HL-60 (cell line): ENCODE measurements at regions not wholly inside any gene's neighbourhood (a gene's known extent, or its start where the extent isn't known, plus 50 kb on each side); places are given as distances from the start of the nearest gene placed in this dataset.

Experiments
- DNase-seq, 2 experiments: peaks; one replicate each; pipeline ENCODE4 v3.0.0-alpha.2; 2010 to 2020; ENCODE audit warnings: low read depth in 1 of 2, low spot score in 1 of 2
- H3K27ac ChIP-seq: fragments of 250-450 bp; sonication (Bioruptor Pico); replicated peaks from 2 replicates; pipeline ENCODE4 v1.5.1; 2020; ENCODE audit warnings: mild to moderate bottlenecking, moderate library complexity
- H3K27me3 ChIP-seq: fragments of 250-450 bp; sonication (Bioruptor Pico); 2 replicates; pipeline ENCODE4 v1.5.1; 2021; ENCODE audit warnings: mild to moderate bottlenecking, moderate library complexity; ENCODE audit not compliant: insufficient read depth, poor library complexity, severe bottlenecking
- H3K4me3 ChIP-seq: replicated peaks from 2 replicates; pipeline ENCODE4 v1.5.1; 2011; ENCODE audit warnings: mild to moderate bottlenecking, control low read depth, low read length; ENCODE audit not compliant: insufficient read depth
- GABPA ChIP-seq: IDR thresholded peaks from 2 replicates; pipeline ENCODE4 v1.6.1; 2012; ENCODE audit warnings: low read depth
- POLR2AphosphoS5 ChIP-seq: IDR thresholded peaks from 2 replicates; pipeline ENCODE4 v1.6.1; 2012; ENCODE audit warnings: low read depth
- SPI1 ChIP-seq: IDR thresholded peaks from 2 replicates; pipeline ENCODE4 v1.6.1; 2012; ENCODE audit warnings: low read depth, mild to moderate bottlenecking, borderline replicate concordance
- TF ChIP-seq, protein P1 (sequence below): IDR thresholded peaks from one replicate; pipeline ENCODE4 v1.5.1; 2011; ENCODE audit warnings: low read length, control low read depth, inconsistent platforms; ENCODE audit not compliant: insufficient read depth
- TF ChIP-seq, protein P2 (sequence below): IDR thresholded peaks from 2 replicates; pipeline ENCODE4 v1.6.1; 2012; ENCODE audit warnings: low read depth; ENCODE audit not compliant: insufficient replicate concordance

DNA sequence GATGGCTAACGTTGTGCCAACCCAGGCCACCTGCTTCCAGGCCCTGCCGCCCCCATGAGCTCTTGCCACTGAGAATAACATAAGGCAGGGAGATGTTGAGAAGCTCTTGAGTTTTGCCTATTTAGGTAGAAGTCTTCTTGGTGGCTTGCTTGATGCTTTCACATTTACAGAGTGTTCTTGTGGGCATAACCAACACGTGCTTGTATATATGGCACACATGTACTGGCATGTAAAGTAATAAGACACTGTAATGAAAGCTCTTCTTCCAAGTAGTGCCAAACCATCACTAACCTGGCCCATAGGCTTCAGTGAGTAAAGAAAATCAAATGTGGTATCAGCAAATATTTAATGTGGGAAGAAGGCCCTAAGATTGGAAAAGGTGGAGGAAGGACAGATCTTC lies 146.9 kb upstream of the CITED2 start:
- no peak for DNase-seq
- H3K27me3 ChIP-seq, result no peaks in the 10 kb centered on the region
- no peak overlapping the region for H3K27ac ChIP-seq
- TF ChIP-seq POLR2AphosphoS5 (no peak), GABPA (no peak), SPI1 (no peak)
- TF ChIP-seq, protein P1, sequence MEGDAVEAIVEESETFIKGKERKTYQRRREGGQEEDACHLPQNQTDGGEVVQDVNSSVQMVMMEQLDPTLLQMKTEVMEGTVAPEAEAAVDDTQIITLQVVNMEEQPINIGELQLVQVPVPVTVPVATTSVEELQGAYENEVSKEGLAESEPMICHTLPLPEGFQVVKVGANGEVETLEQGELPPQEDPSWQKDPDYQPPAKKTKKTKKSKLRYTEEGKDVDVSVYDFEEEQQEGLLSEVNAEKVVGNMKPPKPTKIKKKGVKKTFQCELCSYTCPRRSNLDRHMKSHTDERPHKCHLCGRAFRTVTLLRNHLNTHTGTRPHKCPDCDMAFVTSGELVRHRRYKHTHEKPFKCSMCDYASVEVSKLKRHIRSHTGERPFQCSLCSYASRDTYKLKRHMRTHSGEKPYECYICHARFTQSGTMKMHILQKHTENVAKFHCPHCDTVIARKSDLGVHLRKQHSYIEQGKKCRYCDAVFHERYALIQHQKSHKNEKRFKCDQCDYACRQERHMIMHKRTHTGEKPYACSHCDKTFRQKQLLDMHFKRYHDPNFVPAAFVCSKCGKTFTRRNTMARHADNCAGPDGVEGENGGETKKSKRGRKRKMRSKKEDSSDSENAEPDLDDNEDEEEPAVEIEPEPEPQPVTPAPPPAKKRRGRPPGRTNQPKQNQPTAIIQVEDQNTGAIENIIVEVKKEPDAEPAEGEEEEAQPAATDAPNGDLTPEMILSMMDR, result no peak
- TF ChIP-seq, protein P2, sequence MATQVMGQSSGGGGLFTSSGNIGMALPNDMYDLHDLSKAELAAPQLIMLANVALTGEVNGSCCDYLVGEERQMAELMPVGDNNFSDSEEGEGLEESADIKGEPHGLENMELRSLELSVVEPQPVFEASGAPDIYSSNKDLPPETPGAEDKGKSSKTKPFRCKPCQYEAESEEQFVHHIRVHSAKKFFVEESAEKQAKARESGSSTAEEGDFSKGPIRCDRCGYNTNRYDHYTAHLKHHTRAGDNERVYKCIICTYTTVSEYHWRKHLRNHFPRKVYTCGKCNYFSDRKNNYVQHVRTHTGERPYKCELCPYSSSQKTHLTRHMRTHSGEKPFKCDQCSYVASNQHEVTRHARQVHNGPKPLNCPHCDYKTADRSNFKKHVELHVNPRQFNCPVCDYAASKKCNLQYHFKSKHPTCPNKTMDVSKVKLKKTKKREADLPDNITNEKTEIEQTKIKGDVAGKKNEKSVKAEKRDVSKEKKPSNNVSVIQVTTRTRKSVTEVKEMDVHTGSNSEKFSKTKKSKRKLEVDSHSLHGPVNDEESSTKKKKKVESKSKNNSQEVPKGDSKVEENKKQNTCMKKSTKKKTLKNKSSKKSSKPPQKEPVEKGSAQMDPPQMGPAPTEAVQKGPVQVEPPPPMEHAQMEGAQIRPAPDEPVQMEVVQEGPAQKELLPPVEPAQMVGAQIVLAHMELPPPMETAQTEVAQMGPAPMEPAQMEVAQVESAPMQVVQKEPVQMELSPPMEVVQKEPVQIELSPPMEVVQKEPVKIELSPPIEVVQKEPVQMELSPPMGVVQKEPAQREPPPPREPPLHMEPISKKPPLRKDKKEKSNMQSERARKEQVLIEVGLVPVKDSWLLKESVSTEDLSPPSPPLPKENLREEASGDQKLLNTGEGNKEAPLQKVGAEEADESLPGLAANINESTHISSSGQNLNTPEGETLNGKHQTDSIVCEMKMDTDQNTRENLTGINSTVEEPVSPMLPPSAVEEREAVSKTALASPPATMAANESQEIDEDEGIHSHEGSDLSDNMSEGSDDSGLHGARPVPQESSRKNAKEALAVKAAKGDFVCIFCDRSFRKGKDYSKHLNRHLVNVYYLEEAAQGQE, result no peak
- no peak overlapping the region for H3K4me3 ChIP-seq

DNA sequence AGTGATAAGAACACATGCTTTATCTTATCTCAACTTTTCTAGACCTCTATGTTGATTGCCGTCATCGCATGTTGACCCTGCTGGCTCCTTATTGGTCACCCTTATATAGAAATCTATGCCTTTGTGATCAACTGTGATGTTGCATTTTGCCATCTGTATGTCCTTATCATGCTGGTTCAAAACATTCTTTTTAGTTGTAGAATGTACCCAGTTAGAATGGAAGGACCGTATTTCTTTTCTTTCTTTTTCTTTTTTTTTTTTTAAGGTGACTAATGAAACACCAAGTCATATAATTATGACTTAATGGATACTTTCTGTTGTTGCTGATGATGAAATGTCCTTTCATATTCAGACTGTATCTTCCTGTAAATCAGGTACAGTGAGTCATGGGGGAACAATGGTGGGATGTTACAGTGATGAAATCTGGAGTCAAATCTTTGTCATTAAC lies 145.9 kb upstream of the CITED2 start:
- no peak for DNase-seq
- H3K4me3 ChIP-seq, result no peak overlapping the region

DNA sequence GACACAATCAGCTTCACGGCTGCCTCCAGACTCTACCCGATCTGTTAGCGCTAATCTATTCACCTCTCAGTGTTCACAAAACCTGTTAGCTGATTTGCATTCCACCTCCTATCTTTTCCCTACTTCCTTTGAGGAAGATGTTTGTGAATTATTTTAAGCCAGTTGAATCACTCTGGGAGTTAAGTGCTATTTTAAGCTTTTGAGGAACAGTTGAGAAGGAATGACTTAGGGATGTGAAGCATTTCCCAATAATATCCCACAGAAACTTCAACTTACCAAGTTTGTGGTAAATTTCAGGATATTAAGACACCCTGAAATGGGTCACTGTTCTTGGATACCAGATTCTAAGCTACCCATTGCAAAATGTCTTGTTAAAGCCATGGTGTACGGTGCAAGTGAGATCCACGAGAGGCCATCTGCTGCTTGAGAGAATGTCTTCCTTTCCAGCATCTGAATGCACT lies 145.2 kb upstream of the CITED2 start:
- H3K27ac ChIP-seq, result 0 out of 2 replicates have a peak overlapping the region, but pooled peaks have one; percentile 6
- H3K27me3 ChIP-seq, result no peaks in the 10 kb centered on the region
- H3K4me3 ChIP-seq, result no peak overlapping the region
- peak in 1 of 2 experiments; percentile 29 for DNase-seq
- TF ChIP-seq SPI1 (no peak), GABPA (no peak), POLR2AphosphoS5 (no peak)
- TF ChIP-seq, protein P1, result no peak
- TF ChIP-seq, protein P2, result no peak

More for the DNA sequence above, 145.9 kb upstream of the CITED2 start:
- TF ChIP-seq, protein P2, result no peak
- TF ChIP-seq, protein P1, result no peak
- no peak for TF ChIP-seq SPI1
- no peak for TF ChIP-seq GABPA
- TF ChIP-seq POLR2AphosphoS5, result no peak
- Histone ChIP-seq H3K27ac (0 out of 2 replicates have a peak overlapping the region, but pooled peaks have one; percentile 6), H3K27me3 (no peaks in the 10 kb centered on the region)
